ENCODE measurements at regions not wholly inside any gene's neighbourhood (a gene's known extent, or its start where the extent isn't known, plus 50 kb on each side); places are given as distances from the start of the nearest gene placed in this dataset.

DNA sequence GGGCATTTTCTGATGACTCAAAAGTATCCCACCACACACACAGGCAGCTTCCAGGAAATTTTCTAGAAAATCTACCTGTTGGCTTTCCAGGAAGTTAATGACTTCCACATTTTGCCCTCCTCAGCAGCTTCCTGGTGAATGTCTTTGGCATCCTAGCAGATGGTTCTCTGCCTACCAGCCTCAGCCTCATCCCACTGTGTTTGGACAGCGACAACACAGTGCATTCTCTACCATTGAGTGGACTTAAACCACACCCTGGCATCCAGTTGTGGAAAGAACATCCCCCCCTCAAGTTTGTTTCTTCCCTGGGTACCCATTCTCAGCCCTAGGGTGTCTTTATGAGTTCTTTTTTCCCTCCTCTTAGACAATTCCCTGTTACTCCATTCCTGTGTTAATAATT is 50.8 kb upstream of the GADL1 start:
- DNase-seq, result no peak

DNA sequence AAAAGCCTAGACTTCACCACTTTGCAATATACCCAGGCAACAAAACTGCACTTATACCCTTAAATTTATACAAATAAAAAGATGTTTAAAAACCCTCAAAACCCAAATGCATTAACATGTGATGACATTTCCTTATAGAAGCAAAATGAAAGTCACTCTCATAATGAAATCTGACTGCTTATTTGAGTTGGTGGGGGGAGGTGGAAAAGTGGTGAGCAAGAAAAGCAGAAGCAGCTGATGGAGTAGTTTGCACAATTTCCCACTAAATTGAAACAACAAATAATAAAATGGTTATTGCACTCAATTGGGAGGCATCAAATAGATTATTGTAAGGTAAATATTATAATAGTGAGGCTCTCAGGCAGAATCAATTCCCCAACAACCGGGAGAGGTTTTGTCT is 54.0 kb upstream of the GADL1 start:
- DNase-seq, result peak in 1 of 2 donors; percentile 71

DNA sequence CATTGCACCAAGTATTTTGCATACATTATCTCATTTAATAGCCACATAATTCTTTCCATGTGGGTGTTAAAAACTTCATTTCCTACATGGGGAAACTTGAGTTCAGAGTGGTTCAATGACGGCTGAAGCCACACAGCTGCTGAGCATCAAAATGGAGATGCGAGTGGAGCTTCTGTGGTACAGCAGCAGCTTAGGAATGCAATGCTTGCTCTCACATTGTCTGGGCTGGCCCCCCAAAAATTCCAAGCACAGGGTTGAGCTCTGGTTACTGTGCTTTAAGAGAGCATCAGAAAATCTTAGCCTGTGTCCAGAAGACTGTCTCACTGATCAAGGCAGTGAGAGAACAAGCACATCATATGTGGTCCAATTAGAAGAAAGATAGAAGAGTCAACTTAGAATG is 57.4 kb upstream of the GADL1 start:
- no peak for DNase-seq

DNA sequence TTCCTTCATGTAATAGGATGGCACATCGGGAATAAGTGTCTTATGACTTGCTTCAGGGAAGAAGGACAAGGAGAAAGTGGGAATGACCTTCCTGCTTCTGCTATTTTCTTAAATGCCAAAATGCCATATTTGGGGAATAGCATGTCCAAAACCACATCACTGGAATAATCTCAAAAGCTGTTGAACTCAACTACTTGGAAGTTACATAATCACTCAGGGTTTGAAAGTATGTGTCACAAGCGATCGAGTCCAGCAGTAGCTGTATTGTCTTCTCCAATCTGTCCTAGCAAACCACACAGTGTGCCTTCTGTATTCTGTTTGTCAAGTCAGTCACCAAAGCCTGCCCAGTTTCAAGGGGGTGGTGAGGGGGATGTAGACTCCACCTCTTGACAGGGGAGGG is 58.3 kb upstream of the GADL1 start:
- no peak for DNase-seq

DNA sequence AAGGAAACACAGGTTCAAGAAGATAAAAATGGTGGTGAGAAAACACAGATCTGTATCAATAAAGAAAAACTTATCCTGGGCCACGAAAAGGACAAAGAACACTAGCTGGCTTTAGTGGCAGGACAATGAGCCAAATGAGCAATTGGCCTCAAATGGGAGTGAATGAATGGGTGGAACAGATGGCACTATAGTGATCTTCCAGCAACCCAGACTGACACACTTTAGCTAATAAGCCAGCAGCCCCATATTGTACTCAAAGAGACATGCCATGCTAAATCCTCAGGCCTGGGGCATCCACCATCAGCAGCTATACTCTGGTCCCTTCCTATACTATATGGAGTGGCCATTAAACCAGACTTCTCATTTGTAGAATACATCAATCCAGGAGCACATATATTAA is 60.0 kb upstream of the GADL1 start:
- no peak for DNase-seq

DNA sequence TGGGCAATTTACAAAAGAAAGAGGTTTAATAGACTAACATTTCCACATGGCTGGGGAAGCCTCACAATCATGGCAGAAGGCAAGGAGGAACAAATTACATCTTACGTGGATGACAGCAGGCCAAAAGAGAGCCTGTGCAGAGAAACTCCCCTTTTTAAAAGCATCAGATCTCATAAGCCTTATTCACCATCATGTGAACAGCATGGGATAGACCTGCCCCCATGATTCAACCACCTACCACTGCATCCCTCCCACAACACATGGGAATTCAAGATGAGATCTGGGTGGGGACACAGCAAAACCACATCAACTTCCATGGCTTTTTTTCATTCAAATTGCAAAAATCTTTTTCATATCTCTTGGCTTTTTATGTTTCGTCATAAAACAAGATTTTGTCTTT is 67.6 kb upstream of the GADL1 start:
- DNase-seq, result no peak

DNA sequence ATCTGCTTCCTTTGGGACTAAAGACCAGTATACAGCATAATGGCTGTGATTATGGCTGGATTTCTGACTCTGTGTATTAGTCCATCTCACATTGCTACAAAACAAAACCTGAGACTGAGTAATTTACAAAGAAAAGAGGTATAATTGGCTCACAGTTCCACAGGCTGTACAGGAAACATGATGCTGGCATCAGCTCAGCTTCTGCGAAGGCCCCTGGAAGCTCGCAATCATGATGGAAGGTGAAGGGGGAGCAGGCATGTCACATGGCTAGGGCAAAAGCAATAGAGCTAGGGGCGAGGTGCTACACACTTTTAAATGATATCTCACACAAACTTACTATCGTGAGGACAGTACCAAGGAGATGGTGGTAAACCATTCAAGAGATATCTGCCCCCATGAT is 68.0 kb upstream of the GADL1 start:
- no peak for DNase-seq

DNA sequence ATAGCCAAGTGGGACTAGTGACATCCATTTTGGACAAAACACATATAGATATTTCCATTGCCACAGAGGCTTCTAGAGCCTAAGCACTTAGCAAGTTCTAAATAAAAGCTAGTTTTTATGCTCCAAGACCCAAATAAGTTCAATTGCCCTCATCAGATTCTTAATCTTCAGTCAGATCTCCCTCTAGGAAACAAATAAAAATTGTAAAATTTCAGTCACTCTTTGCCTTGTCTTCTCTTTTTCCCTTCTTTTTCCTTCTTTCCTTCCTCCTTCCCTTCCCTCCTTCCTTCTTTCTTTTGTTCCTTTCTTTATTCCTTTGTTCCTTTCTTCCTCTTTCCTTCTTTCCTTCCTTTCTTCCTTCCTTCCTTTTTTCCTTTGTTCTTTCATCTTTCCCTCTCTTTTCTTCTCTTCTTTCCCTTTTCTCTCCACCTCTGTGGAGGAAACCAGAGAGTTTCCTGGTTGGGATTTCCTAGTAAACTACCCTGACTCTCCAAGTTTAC is 68.8 kb upstream of the GADL1 start:
- no peak for DNase-seq

DNA sequence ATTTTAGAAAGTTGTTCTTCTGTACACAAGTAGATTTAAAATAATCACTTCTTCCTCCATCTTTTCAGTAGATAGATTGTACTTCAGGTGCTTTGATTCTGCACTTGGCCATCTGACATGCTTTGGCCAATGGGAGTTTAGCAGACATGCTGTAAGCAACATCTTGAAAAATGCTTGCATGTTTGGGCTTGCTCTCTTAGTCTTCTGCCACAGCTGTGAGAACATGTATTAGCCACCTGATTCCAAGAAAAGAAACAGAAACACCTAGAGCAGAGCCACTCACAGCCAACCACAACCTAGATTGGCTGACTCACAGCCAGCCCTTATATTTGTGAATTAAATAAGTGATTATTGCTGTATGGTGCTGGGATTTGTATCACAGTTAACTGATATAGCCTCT is 70.2 kb upstream of the GADL1 start:
- peak in 1 of 2 donors; percentile 6 for DNase-seq

DNA sequence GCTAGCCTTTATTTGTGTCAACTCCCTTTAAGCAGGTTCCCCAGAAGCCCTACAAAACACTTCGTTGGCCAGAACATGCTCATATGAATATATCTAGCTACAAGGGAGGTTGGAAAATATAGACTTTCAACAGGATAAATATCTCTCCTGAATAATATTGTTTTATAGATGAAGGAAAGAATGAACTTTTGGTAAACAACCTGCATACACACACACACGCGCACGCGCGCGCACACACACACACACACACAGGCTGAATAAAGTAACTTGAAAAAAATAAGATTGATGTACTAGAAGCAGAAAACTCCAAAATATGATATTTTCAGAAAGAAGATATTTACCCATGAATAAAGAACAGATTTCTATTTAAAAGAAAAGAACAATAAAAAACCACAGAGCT is 72.4 kb upstream of the GADL1 start:
- DNase-seq, result no peak

DNA sequence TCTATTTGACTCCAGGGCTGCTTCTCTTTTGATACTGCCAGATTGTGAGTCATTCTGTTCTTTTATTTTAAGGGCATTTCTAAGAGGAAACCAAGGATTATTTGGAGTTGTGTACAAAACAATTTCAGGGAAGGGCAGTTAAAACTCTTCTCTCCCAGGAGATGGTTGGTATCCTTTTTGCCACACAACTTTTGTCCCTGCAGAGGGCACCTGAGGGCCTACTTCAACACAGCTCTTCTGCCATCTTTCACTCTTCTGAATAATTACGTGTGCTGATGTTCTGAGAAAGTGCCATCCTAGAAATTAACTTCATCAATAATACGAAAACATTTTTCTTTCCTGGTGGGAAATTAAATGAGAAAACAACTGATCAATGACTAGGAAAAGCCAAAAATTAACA is 75.7 kb upstream of the GADL1 start:
- DNase-seq, result no peak

DNA sequence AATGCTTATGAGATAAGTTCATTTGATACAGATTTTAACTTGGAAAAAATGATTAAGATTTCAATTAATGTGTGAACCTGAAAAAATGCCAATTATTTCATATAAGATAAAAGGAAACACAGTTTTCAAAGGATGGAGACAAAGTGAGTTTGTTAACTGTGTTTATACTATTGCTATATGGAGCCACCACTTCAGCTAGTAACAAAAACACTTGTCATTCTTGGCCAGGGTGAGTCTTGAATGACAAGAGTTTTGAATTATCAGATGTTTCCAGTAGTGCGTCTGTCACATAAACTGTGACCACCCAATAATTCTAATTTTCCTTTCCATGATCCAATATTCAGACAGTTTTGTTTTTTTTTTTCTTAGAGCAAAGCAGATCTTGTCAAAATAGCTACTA is 78.0 kb upstream of the GADL1 start:
- DNase-seq, result no peak

DNA sequence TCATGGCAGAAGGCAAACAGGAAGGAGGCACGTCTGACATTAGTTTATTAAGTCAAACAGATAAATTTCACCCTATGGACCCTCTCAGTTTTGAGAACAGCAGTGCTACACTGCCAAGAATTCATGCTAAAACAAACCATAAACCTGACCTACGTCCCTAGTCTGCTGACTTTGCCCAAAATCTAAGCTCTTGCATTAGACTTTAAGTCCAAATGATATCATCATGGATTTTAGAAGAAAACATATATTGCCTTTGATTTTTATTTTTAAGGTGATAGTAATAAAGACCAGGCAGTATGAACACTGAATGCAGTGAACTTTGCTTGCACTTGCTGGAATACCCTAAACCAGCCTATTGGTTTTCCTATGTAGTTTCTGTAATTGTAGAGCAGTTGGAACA is 79.6 kb upstream of the GADL1 start:
- DNase-seq, result no peak

DNA sequence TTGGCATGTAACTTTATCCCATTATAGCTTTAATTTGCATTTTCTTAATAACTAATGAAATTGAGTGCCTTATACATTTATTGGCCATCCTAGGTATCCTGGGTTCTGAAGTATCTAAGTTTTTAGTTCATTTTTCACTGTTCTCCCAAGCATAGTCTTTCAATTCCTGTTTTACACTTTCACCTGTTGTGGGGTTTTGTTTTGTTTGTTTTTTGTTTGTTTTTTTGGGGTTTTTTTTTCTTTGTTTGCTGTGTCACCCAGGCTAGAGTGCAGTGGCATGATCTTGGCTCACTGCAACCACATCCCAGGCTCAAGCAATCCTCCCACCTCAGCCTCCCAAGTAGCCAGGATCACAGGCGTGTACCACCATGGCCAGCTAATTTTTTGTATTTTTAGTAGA is 83.1 kb upstream of the GADL1 start:
- DNase-seq, result no peak

DNA sequence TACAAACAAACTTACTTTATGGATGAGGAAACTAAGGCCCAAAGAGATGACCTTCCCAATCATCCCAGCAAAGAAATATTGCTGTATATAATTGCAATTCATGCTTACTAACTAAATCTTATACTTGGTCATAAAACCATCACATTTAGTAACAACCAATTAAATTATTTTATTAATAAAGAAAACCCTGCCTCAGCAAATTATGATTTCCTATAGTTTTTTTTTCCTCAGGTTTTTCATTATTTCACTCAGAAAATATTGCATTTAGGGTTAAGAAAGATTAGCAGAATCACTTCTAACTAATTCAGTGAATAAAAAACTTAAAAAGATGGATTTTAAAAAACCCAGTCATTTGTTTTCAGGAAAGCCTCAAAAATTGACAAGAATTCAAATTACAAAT is 86.5 kb upstream of the GADL1 start:
- no peak for DNase-seq

DNA sequence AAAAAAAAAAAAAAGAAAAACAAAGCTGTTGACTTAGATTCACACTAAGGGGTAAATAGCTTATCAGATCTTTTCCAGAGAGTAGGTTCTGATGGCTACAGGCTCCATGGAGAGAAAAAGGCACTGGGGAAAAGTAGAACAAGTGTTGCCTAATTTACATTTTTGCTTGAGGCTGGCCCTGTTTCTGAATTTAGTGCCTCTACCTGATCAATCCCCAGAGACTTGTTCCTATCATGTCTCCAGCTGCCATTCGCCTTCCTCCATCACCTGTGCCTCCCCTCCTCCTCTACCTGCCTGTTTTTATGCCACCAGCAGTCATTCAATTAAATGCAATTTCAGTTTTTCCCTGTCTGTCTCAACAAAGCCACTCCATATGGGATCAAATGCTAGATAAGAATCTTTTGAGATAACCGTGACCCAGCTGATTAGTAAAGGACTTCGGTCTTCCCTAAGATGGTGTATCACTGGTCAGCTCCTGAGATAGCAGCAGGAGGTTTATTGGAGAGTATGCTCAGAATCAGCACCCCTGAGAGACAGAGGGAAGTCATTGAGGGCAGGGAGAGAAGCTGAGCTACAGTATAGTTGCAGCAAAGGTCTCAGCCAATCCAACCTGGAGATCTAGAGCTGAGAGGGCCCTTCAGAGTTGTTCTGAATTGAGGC is 88.1 kb upstream of the GADL1 start:
- DNase-seq, result no peak

DNA sequence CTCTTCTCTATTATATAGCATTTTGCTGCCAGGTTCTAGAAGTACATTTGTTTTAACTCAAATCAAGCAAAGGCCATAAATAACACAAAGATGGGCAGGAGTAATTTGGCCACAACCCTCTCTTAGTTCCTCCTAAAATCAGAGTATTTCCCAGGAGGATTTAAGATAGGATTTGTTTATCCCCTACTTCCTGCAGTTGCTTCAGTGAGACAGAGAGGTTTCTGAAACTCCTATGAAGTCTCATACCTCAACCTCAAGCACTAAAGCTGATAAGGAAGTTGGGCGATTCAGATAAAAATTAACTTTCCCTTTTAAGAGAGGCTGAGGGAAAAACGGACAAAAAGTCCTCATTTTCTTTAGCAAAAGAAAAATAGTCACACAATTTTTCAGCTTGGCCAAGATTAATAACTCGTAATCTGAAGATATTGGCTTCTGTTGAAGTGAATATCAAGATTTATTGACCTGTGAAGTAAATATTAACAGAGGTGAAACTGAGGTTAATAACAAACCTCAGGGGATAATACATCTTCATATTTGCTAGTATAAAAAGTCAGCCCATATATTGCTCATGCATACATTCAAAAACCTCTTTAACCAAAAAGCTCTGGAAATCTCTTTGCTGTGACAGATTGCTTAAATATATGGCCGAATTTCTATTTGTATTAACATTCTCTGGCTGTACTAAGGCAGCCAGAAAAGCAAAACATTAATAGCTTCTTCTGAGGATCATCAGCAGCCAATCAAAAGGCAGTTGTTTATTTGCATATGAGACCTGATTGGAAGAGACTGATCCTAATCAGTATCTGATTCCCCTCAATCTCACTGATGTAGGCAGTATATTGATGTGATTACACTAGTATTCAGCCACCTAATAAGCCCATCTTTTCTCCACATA is 90.6 kb upstream of the GADL1 start:
- DNase-seq, result no peak

DNA sequence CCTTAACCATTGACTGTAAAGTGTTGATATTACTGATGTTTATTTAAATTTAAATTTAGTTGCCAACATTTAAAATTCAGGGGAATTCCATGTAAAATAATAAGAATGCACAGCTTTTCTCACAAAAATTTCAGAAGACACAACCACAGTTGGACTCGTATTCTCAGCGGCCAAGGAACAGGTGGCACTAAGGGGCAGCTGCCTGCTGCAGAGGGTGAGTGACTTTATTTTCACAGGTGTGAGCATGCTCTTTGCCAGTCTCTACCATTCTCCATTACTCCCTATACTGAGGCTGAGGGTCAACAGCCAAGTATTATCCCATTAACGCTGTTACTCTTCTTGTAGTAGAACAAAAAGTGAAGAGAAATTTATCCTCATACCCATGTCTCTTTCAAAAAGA is 92.1 kb upstream of the GADL1 start:
- DNase-seq, result no peak

DNA sequence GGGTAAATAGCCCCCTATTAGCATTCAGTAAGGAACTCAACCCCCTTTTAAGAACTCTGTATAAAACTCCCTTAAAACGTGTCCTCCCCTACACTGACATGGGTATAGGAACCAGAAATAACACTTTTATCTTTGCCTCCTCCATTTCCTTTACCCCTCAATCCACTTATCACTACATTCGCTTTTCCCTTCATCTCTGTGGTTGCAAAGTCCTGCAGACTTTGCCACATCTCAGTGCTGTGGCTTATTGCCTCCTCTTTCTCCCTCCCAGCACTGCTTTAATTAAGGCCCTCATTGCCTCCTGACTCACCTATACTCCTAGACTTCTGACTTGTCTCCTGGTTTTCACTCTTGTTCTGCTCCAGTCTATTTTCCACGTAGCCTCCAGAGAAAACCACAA is 94.3 kb upstream of the GADL1 start:
- no peak for DNase-seq

DNA sequence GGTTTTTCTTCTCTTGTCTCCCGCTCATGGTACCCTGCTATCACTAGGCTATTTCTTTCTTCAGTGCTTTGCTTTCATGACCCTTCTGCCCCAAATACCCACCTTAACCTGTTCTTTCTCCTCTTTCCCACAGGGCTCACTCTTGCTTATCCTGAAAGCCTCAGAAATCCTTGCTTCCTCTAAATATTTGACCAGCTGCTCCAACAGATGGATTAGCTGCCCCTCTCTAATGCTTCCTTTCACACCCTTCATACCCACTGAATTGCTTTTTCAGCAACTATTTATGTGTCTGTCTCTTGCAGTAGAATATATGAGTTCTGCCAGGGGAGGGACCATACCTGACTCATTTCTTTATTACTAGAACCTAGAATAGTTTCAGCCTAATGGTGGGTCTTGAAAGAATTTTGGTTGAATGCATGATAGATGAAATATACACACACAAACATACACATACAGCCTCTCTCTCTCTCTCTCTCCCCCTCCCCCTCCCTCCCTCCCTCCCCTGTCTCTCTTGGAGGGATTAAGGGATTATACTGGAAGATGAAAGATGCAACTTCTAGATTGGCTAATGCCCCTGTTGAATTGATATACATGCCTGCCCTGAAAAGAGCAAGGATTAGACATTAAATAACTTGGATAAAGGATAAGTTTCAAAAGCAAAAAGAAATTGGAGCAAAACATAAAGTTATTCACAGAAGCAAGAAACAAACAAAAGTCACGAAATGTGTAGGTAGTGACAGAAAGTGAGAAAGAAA is 95.0 kb upstream of the GADL1 start:
- DNase-seq, result no peak

DNA sequence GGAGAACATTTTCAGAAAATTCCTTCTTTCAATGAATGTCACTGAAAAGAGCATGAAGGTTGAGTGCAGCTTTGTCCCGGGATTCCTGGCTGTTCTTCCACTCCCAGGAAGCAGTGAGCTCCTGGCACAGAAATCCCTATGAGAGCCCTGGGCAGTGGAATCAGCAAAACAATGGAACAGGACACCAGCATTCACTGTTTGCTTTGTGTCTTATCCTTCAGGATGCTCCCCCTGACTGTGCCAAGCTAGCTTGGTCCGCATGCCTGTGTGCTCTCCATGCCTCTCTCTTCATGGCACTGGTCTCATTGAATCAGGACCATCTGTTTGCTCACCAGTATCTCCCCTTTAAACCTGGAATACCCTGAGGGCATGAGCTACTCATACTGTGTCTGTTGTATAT is 102.0 kb upstream of the GADL1 start:
- DNase-seq, result no peak

DNA sequence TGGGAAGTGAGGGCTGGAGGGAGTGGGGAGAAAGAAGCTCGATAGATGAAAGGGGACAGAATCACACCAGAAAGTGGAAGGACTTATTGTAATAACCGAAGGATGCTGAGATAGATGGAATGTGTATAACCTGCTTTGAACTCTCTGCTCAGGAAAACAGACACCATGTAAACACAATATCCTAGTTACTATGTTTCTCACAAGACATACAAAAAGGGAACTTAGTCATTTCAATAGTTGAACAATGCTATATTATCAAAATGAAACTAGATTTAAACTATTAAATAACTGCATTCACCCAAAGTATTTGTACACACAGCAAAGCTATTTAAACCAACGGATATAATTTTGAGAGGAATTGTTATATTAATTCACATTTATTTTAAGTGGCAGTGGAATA is 108.3 kb upstream of the GADL1 start:
- peak in 1 of 2 donors; percentile 31 for DNase-seq

DNA sequence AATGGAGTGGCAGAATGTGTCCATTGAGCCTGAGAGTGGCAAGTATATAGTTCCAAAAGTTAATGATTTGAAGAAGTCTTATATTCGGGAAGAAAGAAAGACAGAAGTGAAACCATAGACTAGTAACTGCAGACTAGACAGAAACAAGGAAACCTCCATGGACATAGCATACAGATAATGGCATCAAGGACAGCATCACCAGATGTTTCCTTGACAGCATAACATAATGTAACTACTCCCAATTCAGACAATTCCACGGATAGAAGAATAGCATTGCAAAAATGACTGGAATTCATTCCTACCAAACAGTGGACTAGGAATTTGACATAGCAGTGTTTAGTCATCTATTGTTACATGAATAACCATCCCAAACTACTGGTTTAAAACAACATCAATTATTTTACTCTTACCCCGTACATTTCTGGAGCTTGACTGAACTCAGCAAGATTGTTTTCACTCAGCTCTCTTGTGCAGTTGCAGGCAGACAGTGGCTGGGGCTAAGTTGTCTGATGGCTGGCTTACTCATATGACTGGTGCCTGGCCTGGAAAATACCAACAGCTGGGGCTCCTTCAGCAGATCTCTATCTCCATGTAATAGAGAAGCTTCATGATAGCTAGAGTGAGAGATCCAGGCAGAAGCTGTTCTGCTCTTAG is 109.7 kb upstream of the GADL1 start:
- peak in 1 of 2 donors; percentile 25 for DNase-seq

Measured in bone marrow (tissue), 2 donors.